ENCODE measurements at regions not wholly inside any gene's neighbourhood (a gene's known extent, or its start where the extent isn't known, plus 50 kb on each side); places are given as distances from the start of the nearest gene placed in this dataset.

DNA sequence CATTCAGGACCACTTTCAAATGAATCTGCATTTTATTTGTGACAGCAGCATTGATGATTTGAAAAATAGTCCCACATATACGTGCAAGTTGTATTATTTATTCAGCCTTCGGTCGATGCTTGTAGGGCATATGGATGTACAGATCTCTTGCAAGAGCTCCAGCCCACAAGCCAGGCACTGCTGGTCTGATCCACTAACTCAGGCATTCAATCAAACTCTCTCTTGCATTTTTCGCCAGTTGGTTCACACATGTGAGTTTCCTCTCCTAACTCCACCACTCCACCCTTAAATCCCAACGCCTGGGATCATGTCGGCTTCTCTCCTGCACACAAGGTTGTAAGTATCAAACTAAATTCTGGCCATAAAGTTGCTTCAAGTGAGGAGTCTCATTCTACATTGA, 318.7 kb downstream of the CYP26B1 start:
- Histone ChIP-seq H3K27ac (ENCODE audit: control insufficient read depth, insufficient read depth) (no peak overlapping the region), H3K4me1 (ENCODE audit: control insufficient read depth, insufficient read depth, low read length) (no peaks in the 10 kb centered on the region), H3K9me3 (replicated peaks; ENCODE audit: control insufficient read depth, insufficient read depth, low read length) (no peaks in the 10 kb centered on the region), H3K27me3 (replicated peaks in 1 of 2; ENCODE audit: control insufficient read depth in 2 of 2, insufficient read depth in 2 of 2, low read length in 1 of 2) (peaks cover 0 to 1% of the 10 kb centered on the region in 2 experiments; a peak in 1 of 4 replicates), H3K79me2 (ENCODE audit: control insufficient read depth, insufficient read depth, low read length) (no peaks in the 10 kb centered on the region), H3K4me3 (no peak overlapping the region), H2AFZ (ENCODE audit: control insufficient read depth, low read depth, low read length) (no peak overlapping the region), H3K36me3 (ENCODE audit: control insufficient read depth in 2 of 2, insufficient read depth in 2 of 2, low read length in 1 of 2) (no peaks in the 10 kb centered on the region), H4K20me1 (ENCODE audit: control insufficient read depth, insufficient read depth) (no peaks in the 10 kb centered on the region), H3K4me2 (ENCODE audit: control insufficient read depth, insufficient read depth) (no peak overlapping the region), H3K9ac (ENCODE audit: control insufficient read depth, insufficient read depth, low read length) (no peak overlapping the region)
- DNase-seq (ENCODE audit: low read depth, low spot score) (no peak), FAIRE-seq (no peak), ATAC-seq (no peak)
- no TSS peak for BruUV-seq (replicated peaks)
- WGBS (ENCODE audit: insufficient coverage, insufficient replicate concordance, low lambda C conversion rate, missing lambda C conversion rate), result 33% methylated on average over 6 of the region's 6 CpGs
- ChIA-PET RAD21 (ENCODE audit: unreplicated experiment) (no interaction called here), POLR2A (no interaction called here), CTCF (no interaction called here), SMC1A (ENCODE audit: uncharacterized antibody, unreplicated experiment) (no interaction called here)
- intact Hi-C loops (cut with micrococcal nuclease; ENCODE audit: unreplicated experiment) (no loop called here), in situ Hi-C loops (cut with MboI) (no loop called here)
- TF ChIP-seq, protein P1, sequence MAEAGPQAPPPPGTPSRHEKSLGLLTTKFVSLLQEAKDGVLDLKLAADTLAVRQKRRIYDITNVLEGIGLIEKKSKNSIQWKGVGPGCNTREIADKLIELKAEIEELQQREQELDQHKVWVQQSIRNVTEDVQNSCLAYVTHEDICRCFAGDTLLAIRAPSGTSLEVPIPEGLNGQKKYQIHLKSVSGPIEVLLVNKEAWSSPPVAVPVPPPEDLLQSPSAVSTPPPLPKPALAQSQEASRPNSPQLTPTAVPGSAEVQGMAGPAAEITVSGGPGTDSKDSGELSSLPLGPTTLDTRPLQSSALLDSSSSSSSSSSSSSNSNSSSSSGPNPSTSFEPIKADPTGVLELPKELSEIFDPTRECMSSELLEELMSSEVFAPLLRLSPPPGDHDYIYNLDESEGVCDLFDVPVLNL (IDR thresholded peaks at IDR 0.05; ENCODE audit: low read depth, low read length), result no peak
- TF ChIP-seq, protein P2, sequence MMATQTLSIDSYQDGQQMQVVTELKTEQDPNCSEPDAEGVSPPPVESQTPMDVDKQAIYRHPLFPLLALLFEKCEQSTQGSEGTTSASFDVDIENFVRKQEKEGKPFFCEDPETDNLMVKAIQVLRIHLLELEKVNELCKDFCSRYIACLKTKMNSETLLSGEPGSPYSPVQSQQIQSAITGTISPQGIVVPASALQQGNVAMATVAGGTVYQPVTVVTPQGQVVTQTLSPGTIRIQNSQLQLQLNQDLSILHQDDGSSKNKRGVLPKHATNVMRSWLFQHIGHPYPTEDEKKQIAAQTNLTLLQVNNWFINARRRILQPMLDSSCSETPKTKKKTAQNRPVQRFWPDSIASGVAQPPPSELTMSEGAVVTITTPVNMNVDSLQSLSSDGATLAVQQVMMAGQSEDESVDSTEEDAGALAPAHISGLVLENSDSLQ (IDR thresholded peaks at IDR 0.05), result no peak
- TF ChIP-seq IRF4 (IDR thresholded peaks at IDR 0.05; ENCODE audit: low read depth, low read length), result no peak
- no peak for TF ChIP-seq JUNB (IDR thresholded peaks at IDR 0.05)
- no peak for TF ChIP-seq NRF1 (conservative IDR thresholded peaks at IDR 0.05; ENCODE audit: low read depth, low read length)
- TF ChIP-seq HDGF (IDR thresholded peaks at IDR 0.05), result no peak
- no peak for TF ChIP-seq BCL11A (IDR thresholded peaks at IDR 0.05; ENCODE audit: low read depth, low read length)
- TF ChIP-seq, protein P3, sequence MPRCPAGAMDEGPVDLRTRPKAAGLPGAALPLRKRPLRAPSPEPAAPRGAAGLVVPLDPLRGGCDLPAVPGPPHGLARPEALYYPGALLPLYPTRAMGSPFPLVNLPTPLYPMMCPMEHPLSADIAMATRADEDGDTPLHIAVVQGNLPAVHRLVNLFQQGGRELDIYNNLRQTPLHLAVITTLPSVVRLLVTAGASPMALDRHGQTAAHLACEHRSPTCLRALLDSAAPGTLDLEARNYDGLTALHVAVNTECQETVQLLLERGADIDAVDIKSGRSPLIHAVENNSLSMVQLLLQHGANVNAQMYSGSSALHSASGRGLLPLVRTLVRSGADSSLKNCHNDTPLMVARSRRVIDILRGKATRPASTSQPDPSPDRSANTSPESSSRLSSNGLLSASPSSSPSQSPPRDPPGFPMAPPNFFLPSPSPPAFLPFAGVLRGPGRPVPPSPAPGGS (IDR thresholded peaks at IDR 0.05; ENCODE audit: borderline replicate concordance, insufficient read depth, low read depth, low read length, poor library complexity, severe bottlenecking), result no peak
- no peak for TF ChIP-seq BHLHE40 (IDR thresholded peaks at IDR 0.05; ENCODE audit: borderline replicate concordance in 1 of 2, low read depth in 2 of 2, low read length in 1 of 2)
- TF ChIP-seq SIN3A (IDR thresholded peaks at IDR 0.05; ENCODE audit: low read depth, low read length), result no peak
- no peak for TF ChIP-seq BMI1 (IDR thresholded peaks at IDR 0.05; ENCODE audit: borderline replicate concordance)
- TF ChIP-seq, protein P4, sequence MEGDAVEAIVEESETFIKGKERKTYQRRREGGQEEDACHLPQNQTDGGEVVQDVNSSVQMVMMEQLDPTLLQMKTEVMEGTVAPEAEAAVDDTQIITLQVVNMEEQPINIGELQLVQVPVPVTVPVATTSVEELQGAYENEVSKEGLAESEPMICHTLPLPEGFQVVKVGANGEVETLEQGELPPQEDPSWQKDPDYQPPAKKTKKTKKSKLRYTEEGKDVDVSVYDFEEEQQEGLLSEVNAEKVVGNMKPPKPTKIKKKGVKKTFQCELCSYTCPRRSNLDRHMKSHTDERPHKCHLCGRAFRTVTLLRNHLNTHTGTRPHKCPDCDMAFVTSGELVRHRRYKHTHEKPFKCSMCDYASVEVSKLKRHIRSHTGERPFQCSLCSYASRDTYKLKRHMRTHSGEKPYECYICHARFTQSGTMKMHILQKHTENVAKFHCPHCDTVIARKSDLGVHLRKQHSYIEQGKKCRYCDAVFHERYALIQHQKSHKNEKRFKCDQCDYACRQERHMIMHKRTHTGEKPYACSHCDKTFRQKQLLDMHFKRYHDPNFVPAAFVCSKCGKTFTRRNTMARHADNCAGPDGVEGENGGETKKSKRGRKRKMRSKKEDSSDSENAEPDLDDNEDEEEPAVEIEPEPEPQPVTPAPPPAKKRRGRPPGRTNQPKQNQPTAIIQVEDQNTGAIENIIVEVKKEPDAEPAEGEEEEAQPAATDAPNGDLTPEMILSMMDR (IDR thresholded peaks at IDR 0.05 in 2 of 3, conservative IDR thresholded peaks at IDR 0.05 in 1 of 3; ENCODE audit: control insufficient read depth in 2 of 3, extremely low read depth in 1 of 3, insufficient read depth in 1 of 3, low read depth in 3 of 3, low read length in 3 of 3), result no peak

All from GM12878 (cell line).